SK-N-SH treated with all-trans-retinoic acid at 6 μM for 48 hours (cell line): ENCODE measurements at regions not wholly inside any gene's neighbourhood (a gene's known extent, or its start where the extent isn't known, plus 50 kb on each side); places are given as distances from the start of the nearest gene placed in this dataset.

Experiments
- CREB5 ChIP-seq: fragments of 250-450 bp; sonication (Bioruptor Pico); IDR thresholded peaks from 2 replicates; pipeline ENCODE4 v1.5.1; 2020; ENCODE audit warnings: low read depth, mild to moderate bottlenecking, moderate library complexity
- CSRNP3 ChIP-seq: fragments of 250-450 bp; sonication (Bioruptor Pico); IDR thresholded peaks from 2 replicates; pipeline ENCODE4 v1.5.1; 2021; ENCODE audit warnings: mild to moderate bottlenecking, moderate library complexity
- GLIS3 ChIP-seq: fragments of 250-450 bp; sonication (Bioruptor Pico); IDR thresholded peaks from 2 replicates; pipeline ENCODE4 v1.5.0; 2020; ENCODE audit warnings: mild to moderate bottlenecking, moderate library complexity
- ISL1 ChIP-seq: fragments of 250-450 bp; sonication (Bioruptor Pico); IDR thresholded peaks from 2 replicates; pipeline ENCODE4 v2.1.2; 2022; ENCODE audit warnings: mild to moderate bottlenecking, moderate library complexity
- PATZ1 ChIP-seq: fragments of 250-450 bp; sonication (Bioruptor Pico); IDR thresholded peaks from 2 replicates; pipeline ENCODE4 v1.8.0; 2020; ENCODE audit warnings: mild to moderate bottlenecking, moderate library complexity, borderline replicate concordance
- POU6F1 ChIP-seq: fragments of 250-450 bp; sonication (Bioruptor Pico); IDR thresholded peaks from 2 replicates; pipeline ENCODE4 v1.8.0; 2021; ENCODE audit warnings: low read depth, mild to moderate bottlenecking, moderate library complexity, borderline replicate concordance
- PPARA ChIP-seq: fragments of 250-450 bp; sonication (Bioruptor Pico); IDR thresholded peaks from 2 replicates; pipeline ENCODE4 v1.5.0; 2020; ENCODE audit warnings: mild to moderate bottlenecking, borderline replicate concordance
- RARB ChIP-seq: fragments of 250-450 bp; sonication (Bioruptor Pico); IDR thresholded peaks from 2 replicates; pipeline ENCODE4 v1.8.0; 2021; ENCODE audit warnings: mild to moderate bottlenecking, moderate library complexity
- SNAI2 ChIP-seq: fragments of 250-450 bp; sonication (Bioruptor Pico); IDR thresholded peaks from 2 replicates; pipeline ENCODE4 v1.5.0; 2020; ENCODE audit warnings: mild to moderate bottlenecking, moderate library complexity
- ZFP3 ChIP-seq: fragments of 250-450 bp; sonication (Bioruptor Pico); IDR thresholded peaks from 2 replicates; pipeline ENCODE4 v1.5.0; 2020; ENCODE audit warnings: mild to moderate bottlenecking, moderate library complexity
- ZNF8 ChIP-seq: fragments of 450-650 bp; formaldehyde crosslinking; IDR thresholded peaks from 2 replicates; pipeline ENCODE4 v1.5.0; 2020; ENCODE audit warnings: mild to moderate bottlenecking, moderate library complexity

GRCh38 chr5:15234366-15234765 lies 265.6 kb upstream of the FBXL7 start:
- TF ChIP-seq RARB (CRISPR knock-in tag) (no peak), SNAI2 (CRISPR knock-in tag) (no peak), CSRNP3 (CRISPR knock-in tag) (no peak), ZNF8 (CRISPR knock-in tag) (no peak), ISL1 (no peak), CREB5 (CRISPR knock-in tag) (no peak), PATZ1 (CRISPR knock-in tag) (no peak), PPARA (CRISPR knock-in tag) (no peak), GLIS3 (CRISPR knock-in tag) (no peak), ZFP3 (CRISPR knock-in tag) (no peak), POU6F1 (no peak)
